ENCODE measurements at regions not wholly inside any gene's neighbourhood (a gene's known extent, or its start where the extent isn't known, plus 50 kb on each side); places are given as distances from the start of the nearest gene placed in this dataset.

GRCh38 chrX:140586951-140587350, 82.1 kb upstream of the SOX3 start:
- TF ChIP-seq SMC3 (IDR thresholded peaks at IDR 0.05; ENCODE audit: low read length) (no peak), PHF21A (CRISPR knock-in tag; IDR thresholded peaks at IDR 0.05) (no peak), KDM5B (CRISPR knock-in tag; IDR thresholded peaks at IDR 0.05; ENCODE audit: borderline replicate concordance) (no peak), CREM (IDR thresholded peaks at IDR 0.05) (no peak), CREM (CRISPR knock-in tag; IDR thresholded peaks at IDR 0.05) (no peak), CHD4 (IDR thresholded peaks at IDR 0.05; ENCODE audit: borderline replicate concordance, low read length) (no peak), CTCF (CRISPR knock-in tag; IDR thresholded peaks at IDR 0.05) (no peak), BHLHE40 (IDR thresholded peaks at IDR 0.05; ENCODE audit: low read length) (no peak)
